Central memory CD8-positive, alpha-beta T cell (primary cell): ENCODE measurements at regions not wholly inside any gene's neighbourhood (a gene's known extent, or its start where the extent isn't known, plus 50 kb on each side); places are given as distances from the start of the nearest gene placed in this dataset.

Source experiments
- ATAC-seq: fragments of 150-1000 bp; cut with Tn5 transposase; replicated peaks from 2 replicates; pipeline ENCODE4 v1.10.0; 2022; ENCODE audit warnings: mild to moderate bottlenecking, moderate FRiP score, moderate number of reproducible peaks; ENCODE audit not compliant: poor library complexity, severe bottlenecking; ENCODE audit errors: extremely low read depth
- DNase-seq, 2 donors: peaks; one replicate each; pipeline ENCODE4 v3.0.0; 2021; ENCODE audit warnings: low spot score in 2 of 2
- H3K27ac Mint-ChIP-seq: one replicate; pipeline ENCODE4 v1.8.0; 2022; ENCODE audit warnings: low read depth, mild to moderate bottlenecking, moderate library complexity, mixed read lengths
- H3K27me3 Mint-ChIP-seq: one replicate; pipeline ENCODE4 v1.8.0; 2022; ENCODE audit warnings: mixed read lengths
- H3K36me3 Mint-ChIP-seq: one replicate; pipeline ENCODE4 v1.8.0; 2022; ENCODE audit warnings: mild to moderate bottlenecking, moderate library complexity, mixed read lengths; ENCODE audit not compliant: insufficient read depth
- H3K4me1 Mint-ChIP-seq: one replicate; pipeline ENCODE4 v1.8.0; 2022; ENCODE audit warnings: mixed read lengths
- H3K4me3 Mint-ChIP-seq: one replicate; pipeline ENCODE4 v1.8.0; 2022; ENCODE audit warnings: mild to moderate bottlenecking, moderate library complexity, mixed read lengths
- H3K9me3 Mint-ChIP-seq: one replicate; pipeline ENCODE4 v1.8.0; 2022; ENCODE audit warnings: mixed read lengths

- H3K27ac Mint-ChIP-seq = no peak overlapping the region
- no peaks in the 10 kb centered on the region for H3K27me3 Mint-ChIP-seq
- DNase-seq (no peak), ATAC-seq (no peak)
- no peaks in the 10 kb centered on the region for H3K4me1 Mint-ChIP-seq
- peaks cover 38% of the 10 kb centered on the region for H3K9me3 Mint-ChIP-seq
- H3K36me3 Mint-ChIP-seq = no peaks in the 10 kb centered on the region
- no peak overlapping the region for H3K4me3 Mint-ChIP-seq
Measured at GRCh38 chr7:46649876-46650275, 728.8 kb upstream of the IGFBP3 start.

- DNase-seq (no peak), ATAC-seq (no peak)
- peaks cover 1% of the 10 kb centered on the region for H3K36me3 Mint-ChIP-seq
- peaks cover 4% of the 10 kb centered on the region for H3K9me3 Mint-ChIP-seq
- H3K4me1 Mint-ChIP-seq = no peaks in the 10 kb centered on the region
- no peak overlapping the region for H3K4me3 Mint-ChIP-seq
- no peak overlapping the region for H3K27ac Mint-ChIP-seq
- no peaks in the 10 kb centered on the region for H3K27me3 Mint-ChIP-seq
Measured at GRCh38 chr7:46637793-46638735, 717.0 kb upstream of the IGFBP3 start.

- DNase-seq = no peak
- Mint-ChIP-seq H3K4me3 (no peak overlapping the region), H3K9me3 (no peaks in the 10 kb centered on the region), H3K27ac (no peak overlapping the region), H3K4me1 (no peaks in the 10 kb centered on the region), H3K36me3 (peaks cover 3% of the 10 kb centered on the region), H3K27me3 (no peaks in the 10 kb centered on the region)
- ATAC-seq = no peak
Measured at GRCh38 chr7:46636022-46636421, 715.0 kb upstream of the IGFBP3 start.

- H3K4me1 Mint-ChIP-seq = no peaks in the 10 kb centered on the region
- H3K36me3 Mint-ChIP-seq = peaks cover 1% of the 10 kb centered on the region
- no peak overlapping the region for H3K4me3 Mint-ChIP-seq
- H3K27ac Mint-ChIP-seq = no peak overlapping the region
- ATAC-seq (no peak), DNase-seq (no peak)
- H3K9me3 Mint-ChIP-seq = no peaks in the 10 kb centered on the region
- H3K27me3 Mint-ChIP-seq = no peaks in the 10 kb centered on the region
Measured at GRCh38 chr7:46633630-46634240, 712.7 kb upstream of the IGFBP3 start.

- Mint-ChIP-seq H3K27me3 (no peaks in the 10 kb centered on the region), H3K27ac (no peak overlapping the region), H3K4me1 (no peaks in the 10 kb centered on the region), H3K4me3 (no peak overlapping the region), H3K9me3 (no peaks in the 10 kb centered on the region), H3K36me3 (peaks cover 1% of the 10 kb centered on the region)
- ATAC-seq = no peak
- DNase-seq = no peak
Measured at GRCh38 chr7:46633200-46633599, 712.1 kb upstream of the IGFBP3 start.

- ATAC-seq (no peak), DNase-seq (no peak)
- H3K4me1 Mint-ChIP-seq = no peaks in the 10 kb centered on the region
- no peak overlapping the region for H3K4me3 Mint-ChIP-seq
- H3K27ac Mint-ChIP-seq = no peak overlapping the region
- H3K9me3 Mint-ChIP-seq = peaks cover 13% of the 10 kb centered on the region
- H3K27me3 Mint-ChIP-seq = no peaks in the 10 kb centered on the region
- H3K36me3 Mint-ChIP-seq = peaks cover 1% of the 10 kb centered on the region
Measured at GRCh38 chr7:46630031-46630430, 709.0 kb upstream of the IGFBP3 start.

GRCh38 chr7:46628389-46628788 is 707.3 kb upstream of the IGFBP3 start:
- H3K27ac Mint-ChIP-seq = no peak overlapping the region
- no peak for DNase-seq
- no peak overlapping the region for H3K4me3 Mint-ChIP-seq
- no peaks in the 10 kb centered on the region for H3K4me1 Mint-ChIP-seq
- peaks cover 1% of the 10 kb centered on the region for H3K36me3 Mint-ChIP-seq
- H3K9me3 Mint-ChIP-seq = peaks cover 13% of the 10 kb centered on the region
- H3K27me3 Mint-ChIP-seq = no peaks in the 10 kb centered on the region
- no peak for ATAC-seq

- ATAC-seq (no peak), DNase-seq (no peak)
- Mint-ChIP-seq H3K9me3 (peaks cover 13% of the 10 kb centered on the region), H3K4me1 (no peaks in the 10 kb centered on the region), H3K27ac (no peak overlapping the region), H3K4me3 (no peak overlapping the region), H3K36me3 (no peaks in the 10 kb centered on the region), H3K27me3 (no peaks in the 10 kb centered on the region)
Measured at GRCh38 chr7:46626691-46627310, 705.7 kb upstream of the IGFBP3 start.

- DNase-seq (no peak), ATAC-seq (no peak)
- Mint-ChIP-seq H3K27me3 (no peaks in the 10 kb centered on the region), H3K36me3 (no peaks in the 10 kb centered on the region), H3K4me1 (no peaks in the 10 kb centered on the region), H3K27ac (no peak overlapping the region), H3K9me3 (peaks cover 13% of the 10 kb centered on the region), H3K4me3 (no peak overlapping the region)
Measured at GRCh38 chr7:46626261-46626660, 705.2 kb upstream of the IGFBP3 start.

GRCh38 chr7:46625032-46625431 is 704.0 kb upstream of the IGFBP3 start:
- DNase-seq (no peak), ATAC-seq (no peak)
- no peak overlapping the region for H3K4me3 Mint-ChIP-seq
- no peaks in the 10 kb centered on the region for H3K4me1 Mint-ChIP-seq
- peaks cover 13% of the 10 kb centered on the region for H3K9me3 Mint-ChIP-seq
- no peak overlapping the region for H3K27ac Mint-ChIP-seq
- H3K27me3 Mint-ChIP-seq = no peaks in the 10 kb centered on the region
- no peaks in the 10 kb centered on the region for H3K36me3 Mint-ChIP-seq

GRCh38 chr7:46622251-46622650 is 701.2 kb upstream of the IGFBP3 start:
- no peak for DNase-seq
- Mint-ChIP-seq H3K27me3 (no peaks in the 10 kb centered on the region), H3K9me3 (peaks cover 10% of the 10 kb centered on the region), H3K36me3 (no peaks in the 10 kb centered on the region), H3K4me1 (no peaks in the 10 kb centered on the region), H3K27ac (no peak overlapping the region), H3K4me3 (no peak overlapping the region)
- no peak for ATAC-seq

GRCh38 chr7:46619723-46620310 is 698.7 kb upstream of the IGFBP3 start:
- H3K4me3 Mint-ChIP-seq = no peak overlapping the region
- H3K4me1 Mint-ChIP-seq = no peaks in the 10 kb centered on the region
- H3K27ac Mint-ChIP-seq = no peak overlapping the region
- H3K36me3 Mint-ChIP-seq = no peaks in the 10 kb centered on the region
- no peaks in the 10 kb centered on the region for H3K9me3 Mint-ChIP-seq
- DNase-seq = no peak
- ATAC-seq = no peak
- no peaks in the 10 kb centered on the region for H3K27me3 Mint-ChIP-seq
